ENCODE measurements at regions not wholly inside any gene's neighbourhood (a gene's known extent, or its start where the extent isn't known, plus 50 kb on each side); places are given as distances from the start of the nearest gene placed in this dataset.

DNA sequence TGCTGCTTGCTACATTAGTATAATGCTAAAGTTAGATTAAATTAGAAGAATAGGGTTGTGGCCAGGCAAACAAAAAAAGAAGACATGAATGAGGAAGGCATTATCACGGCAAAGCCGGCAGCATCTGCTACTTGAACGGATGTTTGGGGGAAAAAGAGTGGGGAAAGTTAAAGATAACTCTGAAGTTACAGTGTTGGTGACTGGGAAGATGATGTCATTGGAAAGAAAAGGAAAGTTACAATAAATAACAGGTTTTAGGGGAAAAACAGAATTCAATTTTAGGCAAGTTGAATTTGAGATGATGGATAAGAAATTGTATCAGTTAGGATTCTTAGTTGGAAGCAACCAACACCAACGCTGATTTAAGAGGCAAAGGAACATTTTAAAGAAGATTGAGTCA lies 74.2 kb upstream of the NRN1 start:
- DNase-seq (ENCODE audit: low spot score): no peak
- Mint-ChIP-seq H3K4me3 (no peak overlapping the region), H3K27me3 (ENCODE audit: insufficient read depth, low read depth, poor library complexity) (no peaks in the 10 kb centered on the region), H3K27ac (no peak overlapping the region), H3K9me3 (peaks cover 13% of the 10 kb centered on the region), H3K4me1 (no peaks in the 10 kb centered on the region), H3K36me3 (ENCODE audit: low read depth) (no peaks in the 10 kb centered on the region)
- H3K79me2 ChIP-seq (replicated peaks; ENCODE audit: insufficient read depth): no peaks in the 10 kb centered on the region
- no peaks in the 10 kb centered on the region for H4K20me1 ChIP-seq (replicated peaks; ENCODE audit: insufficient read depth)
- no peaks in the 10 kb centered on the region for H3K9me2 ChIP-seq (ENCODE audit: insufficient read depth)
- no peak overlapping the region for H3K4me2 ChIP-seq
- no peak for ATAC-seq
- H3F3A ChIP-seq (replicated peaks; ENCODE audit: low read depth): no peaks in the 10 kb centered on the region
- H3K27me3 ChIP-seq (ENCODE audit: insufficient read depth): no peaks in the 10 kb centered on the region
- TF ChIP-seq JUNB (IDR thresholded peaks at IDR 0.05; ENCODE audit: unreplicated experiment) (no peak), ZNF114 (CRISPR knock-in tag; IDR thresholded peaks at IDR 0.05) (no peak), POLR2AphosphoS5 (IDR thresholded peaks at IDR 0.05; ENCODE audit: low read depth) (no peak), ZNF331 (CRISPR knock-in tag; IDR thresholded peaks at IDR 0.05; ENCODE audit: low read depth) (no peak), EZH2 (IDR thresholded peaks at IDR 0.05; ENCODE audit: low read depth, unreplicated experiment) (no peak)
- TF ChIP-seq, protein P1, sequence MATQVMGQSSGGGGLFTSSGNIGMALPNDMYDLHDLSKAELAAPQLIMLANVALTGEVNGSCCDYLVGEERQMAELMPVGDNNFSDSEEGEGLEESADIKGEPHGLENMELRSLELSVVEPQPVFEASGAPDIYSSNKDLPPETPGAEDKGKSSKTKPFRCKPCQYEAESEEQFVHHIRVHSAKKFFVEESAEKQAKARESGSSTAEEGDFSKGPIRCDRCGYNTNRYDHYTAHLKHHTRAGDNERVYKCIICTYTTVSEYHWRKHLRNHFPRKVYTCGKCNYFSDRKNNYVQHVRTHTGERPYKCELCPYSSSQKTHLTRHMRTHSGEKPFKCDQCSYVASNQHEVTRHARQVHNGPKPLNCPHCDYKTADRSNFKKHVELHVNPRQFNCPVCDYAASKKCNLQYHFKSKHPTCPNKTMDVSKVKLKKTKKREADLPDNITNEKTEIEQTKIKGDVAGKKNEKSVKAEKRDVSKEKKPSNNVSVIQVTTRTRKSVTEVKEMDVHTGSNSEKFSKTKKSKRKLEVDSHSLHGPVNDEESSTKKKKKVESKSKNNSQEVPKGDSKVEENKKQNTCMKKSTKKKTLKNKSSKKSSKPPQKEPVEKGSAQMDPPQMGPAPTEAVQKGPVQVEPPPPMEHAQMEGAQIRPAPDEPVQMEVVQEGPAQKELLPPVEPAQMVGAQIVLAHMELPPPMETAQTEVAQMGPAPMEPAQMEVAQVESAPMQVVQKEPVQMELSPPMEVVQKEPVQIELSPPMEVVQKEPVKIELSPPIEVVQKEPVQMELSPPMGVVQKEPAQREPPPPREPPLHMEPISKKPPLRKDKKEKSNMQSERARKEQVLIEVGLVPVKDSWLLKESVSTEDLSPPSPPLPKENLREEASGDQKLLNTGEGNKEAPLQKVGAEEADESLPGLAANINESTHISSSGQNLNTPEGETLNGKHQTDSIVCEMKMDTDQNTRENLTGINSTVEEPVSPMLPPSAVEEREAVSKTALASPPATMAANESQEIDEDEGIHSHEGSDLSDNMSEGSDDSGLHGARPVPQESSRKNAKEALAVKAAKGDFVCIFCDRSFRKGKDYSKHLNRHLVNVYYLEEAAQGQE (IDR thresholded peaks at IDR 0.05; ENCODE audit: unreplicated experiment): no peak
- no peak overlapping the region for H3K27ac ChIP-seq (ENCODE audit: low read depth)
- no peaks in the 10 kb centered on the region for H3K4me1 ChIP-seq (ENCODE audit: insufficient read depth)
- H3K36me3 ChIP-seq (ENCODE audit: insufficient read depth): no peaks in the 10 kb centered on the region
- no peak overlapping the region for H3K4me3 ChIP-seq
- no peak overlapping the region for H2AFZ ChIP-seq

DNA sequence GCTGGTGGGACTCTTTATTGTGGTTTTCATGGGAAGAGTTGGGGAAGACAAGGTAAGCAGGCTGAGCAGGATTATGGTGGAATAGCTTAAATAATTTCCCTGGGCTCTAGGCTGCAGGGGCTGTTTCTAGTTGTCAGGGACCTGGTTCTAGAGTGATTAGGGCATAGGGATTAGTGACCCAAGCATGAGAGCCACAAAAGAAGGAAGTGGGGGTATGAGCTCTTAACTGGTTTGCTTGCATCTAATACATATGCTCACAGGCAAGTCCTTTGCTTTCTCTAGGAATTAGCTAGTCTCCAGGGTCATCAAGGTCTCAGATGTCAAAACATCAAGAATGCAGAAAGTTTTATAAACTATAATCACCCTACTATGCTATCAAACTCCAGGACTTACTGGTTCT lies 67.5 kb upstream of the NRN1 start:
- Histone ChIP-seq H3K79me2 (replicated peaks; ENCODE audit: insufficient read depth) (no peaks in the 10 kb centered on the region), H3K4me2 (no peak overlapping the region), H3K27me3 (ENCODE audit: insufficient read depth) (no peaks in the 10 kb centered on the region), H3K4me1 (ENCODE audit: insufficient read depth) (no peaks in the 10 kb centered on the region), H3F3A (replicated peaks; ENCODE audit: low read depth) (no peaks in the 10 kb centered on the region), H3K27ac (ENCODE audit: low read depth) (no peak overlapping the region), H3K36me3 (ENCODE audit: insufficient read depth) (no peaks in the 10 kb centered on the region), H2AFZ (no peak overlapping the region), H4K20me1 (replicated peaks; ENCODE audit: insufficient read depth) (no peaks in the 10 kb centered on the region), H3K9me2 (ENCODE audit: insufficient read depth) (peaks cover 4% of the 10 kb centered on the region; the same call in 1 of the 2 replicates), H3K4me3 (no peak overlapping the region)
- Mint-ChIP-seq H3K36me3 (ENCODE audit: low read depth) (peaks cover 4% of the 10 kb centered on the region; the same call in 2 of the 3 replicates), H3K27me3 (ENCODE audit: insufficient read depth, low read depth, poor library complexity) (peaks cover 2% of the 10 kb centered on the region), H3K4me3 (no peak overlapping the region), H3K27ac (no peak overlapping the region), H3K9me3 (peaks cover 23% of the 10 kb centered on the region), H3K4me1 (no peaks in the 10 kb centered on the region)
- ATAC-seq (no peak), DNase-seq (ENCODE audit: low spot score) (no peak)
- TF ChIP-seq, protein P2, sequence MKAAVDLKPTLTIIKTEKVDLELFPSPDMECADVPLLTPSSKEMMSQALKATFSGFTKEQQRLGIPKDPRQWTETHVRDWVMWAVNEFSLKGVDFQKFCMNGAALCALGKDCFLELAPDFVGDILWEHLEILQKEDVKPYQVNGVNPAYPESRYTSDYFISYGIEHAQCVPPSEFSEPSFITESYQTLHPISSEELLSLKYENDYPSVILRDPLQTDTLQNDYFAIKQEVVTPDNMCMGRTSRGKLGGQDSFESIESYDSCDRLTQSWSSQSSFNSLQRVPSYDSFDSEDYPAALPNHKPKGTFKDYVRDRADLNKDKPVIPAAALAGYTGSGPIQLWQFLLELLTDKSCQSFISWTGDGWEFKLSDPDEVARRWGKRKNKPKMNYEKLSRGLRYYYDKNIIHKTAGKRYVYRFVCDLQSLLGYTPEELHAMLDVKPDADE (IDR thresholded peaks at IDR 0.05): no peak
- TF ChIP-seq EZH2 (IDR thresholded peaks at IDR 0.05; ENCODE audit: low read depth, unreplicated experiment) (no peak), ZNF331 (CRISPR knock-in tag; IDR thresholded peaks at IDR 0.05; ENCODE audit: low read depth) (no peak), JUNB (IDR thresholded peaks at IDR 0.05; ENCODE audit: unreplicated experiment) (no peak), POLR2AphosphoS5 (IDR thresholded peaks at IDR 0.05; ENCODE audit: low read depth) (no peak), STAT1 (IDR thresholded peaks at IDR 0.05; ENCODE audit: unreplicated experiment) (no peak), EZH2phosphoT487 (IDR thresholded peaks at IDR 0.05; ENCODE audit: unreplicated experiment) (no peak)
- TF ChIP-seq, protein P1 (IDR thresholded peaks at IDR 0.05; ENCODE audit: unreplicated experiment): no peak
